Ishikawa (cell line): ENCODE measurements at regions not wholly inside any gene's neighbourhood (a gene's known extent, or its start where the extent isn't known, plus 50 kb on each side); places are given as distances from the start of the nearest gene placed in this dataset.

ENCODE experiments used
- CEBPB ChIP-seq: IDR thresholded peaks from 2 replicates; pipeline ENCODE4 v1.6.1; 2012
- CREB1 ChIP-seq: IDR thresholded peaks from 2 replicates; pipeline ENCODE4 v1.6.1; 2012; ENCODE audit warnings: low read depth
- EGR1 ChIP-seq: IDR thresholded peaks from 2 replicates; pipeline ENCODE4 v1.6.1; 2012
- EP300 ChIP-seq: IDR thresholded peaks from 2 replicates; pipeline ENCODE4 v1.6.1; 2012; ENCODE audit warnings: borderline replicate concordance
- FOXM1 ChIP-seq: IDR thresholded peaks from 2 replicates; pipeline ENCODE4 v1.6.1; 2012; ENCODE audit warnings: low read depth, borderline replicate concordance
- MAX ChIP-seq: IDR thresholded peaks from 2 replicates; pipeline ENCODE4 v1.6.1; 2012
- NFIC ChIP-seq: IDR thresholded peaks from 2 replicates; pipeline ENCODE4 v1.6.1; 2012
- RAD21 ChIP-seq: IDR thresholded peaks from 2 replicates; pipeline ENCODE4 v1.6.1; 2012; ENCODE audit warnings: low read depth
- REST ChIP-seq: IDR thresholded peaks from 2 replicates; pipeline ENCODE4 v1.6.1; 2012; ENCODE audit warnings: low read depth, mild to moderate bottlenecking
- TAF1 ChIP-seq: IDR thresholded peaks from 2 replicates; pipeline ENCODE4 v1.6.1; 2012; ENCODE audit warnings: low read depth, mild to moderate bottlenecking
- TCF12 ChIP-seq: IDR thresholded peaks from 2 replicates; pipeline ENCODE4 v1.6.1; 2012; ENCODE audit warnings: low read depth
- TEAD4 ChIP-seq: IDR thresholded peaks from 2 replicates; pipeline ENCODE4 v1.6.1; 2012
- USF1 ChIP-seq: IDR thresholded peaks from 2 replicates; pipeline ENCODE4 v1.6.1; 2012
- YY1 ChIP-seq: IDR thresholded peaks from 2 replicates; pipeline ENCODE4 v1.6.1; 2012; ENCODE audit warnings: low read depth
- ZBTB7A ChIP-seq: IDR thresholded peaks from 2 replicates; pipeline ENCODE4 v1.6.1; 2012; ENCODE audit warnings: low read depth

- TF ChIP-seq TCF12 (no peak), EGR1 (no peak), CREB1 (no peak), NFIC (no peak), EP300 (no peak), RAD21 (no peak), USF1 (no peak)
Measured at GRCh38 chr1:30187413-30188023, 535.9 kb downstream of the MATN1 start.

- TF ChIP-seq EGR1 (no peak), MAX (no peak), CREB1 (no peak), NFIC (no peak), USF1 (no peak), EP300 (no peak), YY1 (no peak), TCF12 (no peak)
Measured at GRCh38 chr1:30186586-30186985, 536.8 kb downstream of the MATN1 start.

GRCh38 chr1:30185809-30186208 is 537.6 kb downstream of the MATN1 start:
- TF ChIP-seq USF1 (no peak), FOXM1 (no peak), MAX (no peak), ZBTB7A (no peak), REST (no peak), TEAD4 (no peak), EP300 (no peak), TCF12 (no peak), RAD21 (no peak), TAF1 (no peak), CREB1 (no peak), CEBPB (no peak), EGR1 (no peak), YY1 (no peak), NFIC (no peak)

GRCh38 chr1:30185313-30185712 is 538.1 kb downstream of the MATN1 start:
- TF ChIP-seq REST = no peak
- TF ChIP-seq TCF12 = no peak
- no peak for TF ChIP-seq FOXM1

GRCh38 chr1:30184393-30185141 is 538.8 kb downstream of the MATN1 start:
- TF ChIP-seq ZBTB7A (no peak), MAX (no peak), EP300 (no peak), TAF1 (no peak), FOXM1 (no peak), YY1 (no peak), TCF12 (no peak), REST (no peak), RAD21 (no peak), TEAD4 (no peak), CEBPB (no peak), EGR1 (no peak), NFIC (no peak), CREB1 (no peak)
